Suprapubic skin (tissue), 3 donors: ENCODE measurements at regions not wholly inside any gene's neighbourhood (a gene's known extent, or its start where the extent isn't known, plus 50 kb on each side); places are given as distances from the start of the nearest gene placed in this dataset.

ENCODE experiments used
- POLR2AphosphoS5 ChIP-seq, 3 donors: sonication (generic); formaldehyde crosslinking; IDR thresholded peaks; one replicate each; pipeline ENCODE4 v1.6.1; 2017; ENCODE audit warnings: antibody characterized with exemption in 3 of 3
- TF ChIP-seq, protein P1 (sequence below), 2 donors: fragments of 200-600 bp in 1 of 2; fragments of 450-650 bp in 1 of 2; sonication (generic) in 1 of 2; IDR thresholded peaks; one replicate each; pipeline ENCODE4 v1.5.1; 2016 to 2019; ENCODE audit warnings: antibody characterized with exemption in 2 of 2, mild to moderate bottlenecking in 1 of 2, moderate library complexity in 1 of 2

GRCh38 chr4:27714073-27714472 is 853.4 kb downstream of the STIM2 start:
- no peak for TF ChIP-seq POLR2AphosphoS5 (IDR thresholded peaks at IDR 0.05)
- TF ChIP-seq, protein P1, sequence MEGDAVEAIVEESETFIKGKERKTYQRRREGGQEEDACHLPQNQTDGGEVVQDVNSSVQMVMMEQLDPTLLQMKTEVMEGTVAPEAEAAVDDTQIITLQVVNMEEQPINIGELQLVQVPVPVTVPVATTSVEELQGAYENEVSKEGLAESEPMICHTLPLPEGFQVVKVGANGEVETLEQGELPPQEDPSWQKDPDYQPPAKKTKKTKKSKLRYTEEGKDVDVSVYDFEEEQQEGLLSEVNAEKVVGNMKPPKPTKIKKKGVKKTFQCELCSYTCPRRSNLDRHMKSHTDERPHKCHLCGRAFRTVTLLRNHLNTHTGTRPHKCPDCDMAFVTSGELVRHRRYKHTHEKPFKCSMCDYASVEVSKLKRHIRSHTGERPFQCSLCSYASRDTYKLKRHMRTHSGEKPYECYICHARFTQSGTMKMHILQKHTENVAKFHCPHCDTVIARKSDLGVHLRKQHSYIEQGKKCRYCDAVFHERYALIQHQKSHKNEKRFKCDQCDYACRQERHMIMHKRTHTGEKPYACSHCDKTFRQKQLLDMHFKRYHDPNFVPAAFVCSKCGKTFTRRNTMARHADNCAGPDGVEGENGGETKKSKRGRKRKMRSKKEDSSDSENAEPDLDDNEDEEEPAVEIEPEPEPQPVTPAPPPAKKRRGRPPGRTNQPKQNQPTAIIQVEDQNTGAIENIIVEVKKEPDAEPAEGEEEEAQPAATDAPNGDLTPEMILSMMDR (IDR thresholded peaks at IDR 0.05), result no peak
